ENCODE measurements at regions not wholly inside any gene's neighbourhood (a gene's known extent, or its start where the extent isn't known, plus 50 kb on each side); places are given as distances from the start of the nearest gene placed in this dataset.

- POLR2A ChIA-PET, result no interaction called here
- Mint-ChIP-seq H3K27me3 (no peaks in the 10 kb centered on the region), H3K4me3 (no peak overlapping the region), H3K27ac (no peak overlapping the region), H3K36me3 (ENCODE audit: low read depth) (no peaks in the 10 kb centered on the region), H3K9me3 (peaks cover 11% of the 10 kb centered on the region), H3K4me1 (ENCODE audit: low read depth) (no peaks in the 10 kb centered on the region)
- DNase-seq (no peak), ATAC-seq (no peak)
- no peak for TF ChIP-seq CTCF (IDR thresholded peaks at IDR 0.05)
- intact Hi-C loops (cut with micrococcal nuclease), result no loop called here
- CTCF ChIA-PET, result no interaction called here
These were observed 723.2 kb upstream of the CXADR start for GRCh38 chr21:16789636-16790035.

DNA sequence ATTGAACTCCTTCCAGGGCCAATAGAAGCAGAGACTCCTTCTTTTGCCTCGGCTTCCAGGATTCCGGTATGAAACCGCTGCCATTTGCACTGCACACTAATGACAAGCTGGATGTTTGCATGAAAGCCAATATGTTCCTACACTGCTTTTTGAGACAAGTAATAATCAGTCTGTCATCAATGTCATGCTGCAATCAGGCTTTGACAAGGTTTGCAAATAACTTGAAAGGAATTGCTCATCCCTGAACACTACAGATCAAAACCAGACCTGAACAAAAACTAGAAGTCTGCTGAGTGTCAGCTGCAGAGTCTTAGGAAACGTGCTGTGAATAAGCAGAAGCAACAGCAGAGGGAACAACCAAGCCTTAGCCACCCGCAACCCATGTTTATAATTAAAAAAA, 720.7 kb upstream of the CXADR start:
- Mint-ChIP-seq H3K27ac (no peak overlapping the region), H3K9me3 (peaks cover 3% of the 10 kb centered on the region), H3K27me3 (no peaks in the 10 kb centered on the region), H3K4me3 (no peak overlapping the region), H3K36me3 (ENCODE audit: low read depth) (no peaks in the 10 kb centered on the region), H3K4me1 (ENCODE audit: low read depth) (no peaks in the 10 kb centered on the region)
- no peak for DNase-seq
- no peak for ATAC-seq
- ChIA-PET POLR2A (no interaction called here), CTCF (no interaction called here)
- no peak for TF ChIP-seq CTCF (IDR thresholded peaks at IDR 0.05)
- intact Hi-C loops (cut with micrococcal nuclease), result no loop called here

GRCh38 chr21:16794950-16795349, 717.9 kb upstream of the CXADR start:
- ATAC-seq (no peak), DNase-seq (no peak)
- H3K4me1 Mint-ChIP-seq (ENCODE audit: low read depth), result no peaks in the 10 kb centered on the region
- intact Hi-C loops (cut with micrococcal nuclease), result no loop called here
- H3K36me3 Mint-ChIP-seq (ENCODE audit: low read depth), result no peaks in the 10 kb centered on the region
- H3K4me3 Mint-ChIP-seq, result no peak overlapping the region
- ChIA-PET POLR2A (no interaction called here), CTCF (no interaction called here)
- H3K27ac Mint-ChIP-seq, result no peak overlapping the region
- no peaks in the 10 kb centered on the region for H3K27me3 Mint-ChIP-seq
- peaks cover 3% of the 10 kb centered on the region for H3K9me3 Mint-ChIP-seq
- TF ChIP-seq CTCF (IDR thresholded peaks at IDR 0.05), result no peak

GRCh38 chr21:16796776-16797175, 716.1 kb upstream of the CXADR start:
- Mint-ChIP-seq H3K9me3 (peaks cover 2% of the 10 kb centered on the region), H3K27ac (no peak overlapping the region), H3K36me3 (ENCODE audit: low read depth) (no peaks in the 10 kb centered on the region), H3K4me3 (no peak overlapping the region), H3K27me3 (no peaks in the 10 kb centered on the region), H3K4me1 (ENCODE audit: low read depth) (no peaks in the 10 kb centered on the region)
- intact Hi-C loops (cut with micrococcal nuclease), result no loop called here
- ATAC-seq (no peak), DNase-seq (no peak)
- POLR2A ChIA-PET, result no interaction called here
- CTCF ChIA-PET, result no interaction called here
- no peak for TF ChIP-seq CTCF (IDR thresholded peaks at IDR 0.05)

- intact Hi-C loops (cut with micrococcal nuclease), result no loop called here
- Mint-ChIP-seq H3K27ac (no peak overlapping the region), H3K4me3 (no peak overlapping the region), H3K4me1 (ENCODE audit: low read depth) (no peaks in the 10 kb centered on the region), H3K27me3 (no peaks in the 10 kb centered on the region), H3K36me3 (ENCODE audit: low read depth) (no peaks in the 10 kb centered on the region), H3K9me3 (peaks cover 2% of the 10 kb centered on the region)
- no peak for TF ChIP-seq CTCF (IDR thresholded peaks at IDR 0.05)
- POLR2A ChIA-PET, result no interaction called here
- ATAC-seq (no peak), DNase-seq (no peak)
- CTCF ChIA-PET, result no interaction called here
These were observed 715.3 kb upstream of the CXADR start for GRCh38 chr21:16797540-16797939.
